NCI-H526 treated with DMSO at 0.1 percent for 48 hours (cell line): ENCODE measurements at regions not wholly inside any gene's neighbourhood (a gene's known extent, or its start where the extent isn't known, plus 50 kb on each side); places are given as distances from the start of the nearest gene placed in this dataset.
"Not testable (repeated sequence)": the region's sequence is repeated elsewhere in the genome, so short reads cannot be mapped to it uniquely, and the experiment has no call there.

ENCODE experiments used
- DNase-seq: peaks from one replicate; lab custom pipeline; 2025; lab: John Stamatoyannopoulos, UW

DNA sequence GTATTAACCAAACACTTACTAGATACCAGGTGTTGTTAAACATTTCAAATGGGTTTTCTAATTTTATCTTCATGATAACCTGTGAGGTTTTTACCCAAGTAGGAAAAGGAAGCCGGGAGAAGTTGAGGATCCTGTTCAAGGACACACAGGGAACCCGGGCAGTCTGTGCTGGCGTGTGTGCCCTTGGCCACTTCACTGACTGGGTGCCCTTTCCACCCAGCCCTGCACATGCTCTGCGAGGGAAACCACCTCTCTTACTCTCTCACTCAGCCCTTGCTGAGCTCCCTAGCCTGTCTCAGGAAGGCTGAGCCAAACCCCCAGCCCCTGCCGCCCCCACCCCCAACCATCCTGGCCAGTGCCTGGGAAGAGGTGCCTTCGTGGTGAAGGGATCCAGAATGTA is 51.8 kb downstream of the TEX44 start:
- no peak for DNase-seq

- DNase-seq: no peak
Observed at GRCh38 chr2:231646476-231646875, 53.8 kb downstream of the TEX44 start.

DNA sequence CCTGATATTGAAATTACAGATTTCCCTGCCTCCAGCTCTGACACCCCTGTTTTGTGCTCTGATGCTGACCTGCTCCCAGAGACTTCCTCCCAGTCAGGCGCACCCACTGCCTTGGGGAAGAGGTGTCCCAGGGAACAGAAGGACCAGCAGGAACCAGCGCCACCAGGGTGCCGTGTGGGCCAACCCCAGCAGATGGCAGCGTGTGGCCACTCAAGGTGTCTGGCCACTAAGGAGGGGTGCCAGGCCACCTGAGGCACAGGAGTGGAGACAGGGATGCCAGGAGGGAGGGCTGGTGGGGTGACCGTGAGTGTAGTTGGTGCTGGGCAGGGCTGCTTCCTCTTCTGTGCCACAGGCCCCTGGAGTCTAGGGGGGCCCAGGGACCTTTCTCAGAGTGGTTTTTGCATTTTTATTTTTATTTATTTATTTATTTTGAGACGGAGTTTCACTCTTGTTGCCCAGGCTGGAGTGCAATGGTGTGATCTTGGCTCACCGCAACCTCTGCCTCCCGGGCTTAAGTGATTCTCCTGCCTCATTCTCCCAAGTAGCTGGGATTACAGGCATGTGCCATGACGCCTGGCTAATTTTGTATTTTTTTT is 56.0 kb downstream of the TEX44 start:
- DNase-seq: peak; percentile 27

DNA sequence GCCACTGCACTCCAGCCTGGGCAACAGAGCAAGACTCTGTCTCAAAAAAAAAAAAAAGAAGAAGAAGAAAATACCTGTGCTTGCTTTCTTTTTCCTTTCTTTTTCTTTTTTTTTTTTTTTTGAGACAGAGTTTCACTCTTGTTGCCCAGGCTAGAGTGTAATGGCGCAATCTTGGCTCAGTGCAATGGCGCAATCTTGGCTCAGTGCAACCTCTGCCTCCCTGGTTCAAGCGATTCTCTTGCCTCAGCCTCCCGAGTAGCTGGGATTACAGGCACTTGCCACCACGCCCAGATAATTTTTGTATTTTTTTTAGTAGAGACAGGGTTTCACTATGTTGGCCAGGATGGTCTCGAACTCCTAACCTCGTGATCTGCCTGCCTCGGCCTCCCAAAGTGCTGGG is 56.8 kb upstream of the PTMA start:
- not testable (repeated sequence) for DNase-seq

DNA sequence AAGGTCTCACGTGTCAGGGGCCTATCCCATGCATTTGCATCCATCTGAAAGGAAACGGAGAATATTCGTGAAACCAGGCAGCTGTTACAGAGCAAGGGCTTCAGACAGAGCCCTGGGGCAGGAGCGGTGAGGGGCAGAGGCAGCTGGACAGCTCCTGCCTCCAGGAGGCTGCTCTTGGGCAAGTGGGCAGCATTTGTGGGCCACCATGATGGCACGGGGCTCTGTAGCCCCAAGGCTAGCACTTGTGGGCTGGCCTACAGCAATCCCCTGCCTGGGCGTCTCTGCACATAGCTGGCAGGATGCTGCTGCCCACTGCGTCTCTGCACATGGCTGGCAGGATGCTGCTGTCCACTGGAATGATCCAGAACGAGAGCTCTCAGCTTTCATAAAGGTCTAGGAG is 52.8 kb upstream of the PTMA start:
- no peak for DNase-seq

DNA sequence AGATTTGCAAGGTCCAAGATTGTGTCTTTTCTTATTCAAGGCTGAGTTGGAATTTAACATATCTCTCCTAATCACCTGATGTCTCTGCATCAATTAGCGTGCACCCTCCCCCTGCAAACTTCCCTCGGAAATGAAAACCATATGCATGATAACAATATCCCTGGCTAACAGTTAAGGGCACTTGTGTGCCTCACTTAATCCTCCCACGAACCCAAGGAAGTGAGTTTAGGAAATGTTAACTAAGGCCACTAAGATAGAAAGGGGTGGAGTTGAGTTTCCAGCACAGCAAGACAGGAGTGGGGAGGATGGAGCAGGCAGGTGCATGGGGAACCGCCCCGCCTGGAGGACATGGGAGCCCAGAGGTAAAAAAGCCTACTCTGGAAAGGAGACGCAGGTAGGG is 52.4 kb upstream of the PTMA start:
- DNase-seq: no peak
